Hepatocyte (in vitro differentiated cells): ENCODE measurements at regions not wholly inside any gene's neighbourhood (a gene's known extent, or its start where the extent isn't known, plus 50 kb on each side); places are given as distances from the start of the nearest gene placed in this dataset.

Experiments
- CTCF ChIP-seq: fragments of 200-600 bp; sonication (generic); IDR thresholded peaks from 2 replicates; pipeline ENCODE4 v1.5.1; 2016; ENCODE audit warnings: antibody characterized with exemption, mild to moderate bottlenecking; ENCODE audit not compliant: poor library complexity
- EZH2 ChIP-seq: fragments of 200-600 bp; sonication (generic); IDR thresholded peaks from 2 replicates; pipeline ENCODE4 v1.6.1; 2016; ENCODE audit warnings: antibody characterized with exemption, mild to moderate bottlenecking, borderline replicate concordance

GRCh38 chr18:39685303-39685902, 2119.8 kb upstream of the CELF4 start:
- TF ChIP-seq CTCF, result no peak
- TF ChIP-seq EZH2, result no peak
